GM19239 (cell line): ENCODE measurements at regions not wholly inside any gene's neighbourhood (a gene's known extent, or its start where the extent isn't known, plus 50 kb on each side); places are given as distances from the start of the nearest gene placed in this dataset.
"Not testable (repeated sequence)": the region's sequence is repeated elsewhere in the genome, so short reads cannot be mapped to it uniquely, and the experiment has no call there.

ENCODE experiments used
- DNase-seq: peaks from one replicate; pipeline ENCODE4 v3.0.0; 2011; ENCODE audit warnings: low spot score; ENCODE audit not compliant: insufficient read length
- FAIRE-seq: peaks from 2 replicates; lab custom pipeline; 2011; peaks lifted over from hg19 to GRCh38; lab: Jason Lieb, UNC

GRCh38 chr22:47310601-47311000, 548.2 kb downstream of the TBC1D22A start:
- no peak for FAIRE-seq
- DNase-seq: no peak

GRCh38 chr22:47309946-47310345, 547.5 kb downstream of the TBC1D22A start:
- DNase-seq (no peak), FAIRE-seq (no peak)

- no peak for FAIRE-seq
- no peak for DNase-seq
These were observed 547.0 kb downstream of the TBC1D22A start for GRCh38 chr22:47309476-47309875.

- FAIRE-seq: no peak
- DNase-seq: no peak
These were observed 546.4 kb downstream of the TBC1D22A start for GRCh38 chr22:47308886-47309285.

GRCh38 chr22:47307822-47308221, 545.4 kb downstream of the TBC1D22A start:
- FAIRE-seq: no peak
- no peak for DNase-seq

- no peak for DNase-seq
- no peak for FAIRE-seq
These were observed 544.9 kb downstream of the TBC1D22A start for GRCh38 chr22:47307326-47307725.

DNA sequence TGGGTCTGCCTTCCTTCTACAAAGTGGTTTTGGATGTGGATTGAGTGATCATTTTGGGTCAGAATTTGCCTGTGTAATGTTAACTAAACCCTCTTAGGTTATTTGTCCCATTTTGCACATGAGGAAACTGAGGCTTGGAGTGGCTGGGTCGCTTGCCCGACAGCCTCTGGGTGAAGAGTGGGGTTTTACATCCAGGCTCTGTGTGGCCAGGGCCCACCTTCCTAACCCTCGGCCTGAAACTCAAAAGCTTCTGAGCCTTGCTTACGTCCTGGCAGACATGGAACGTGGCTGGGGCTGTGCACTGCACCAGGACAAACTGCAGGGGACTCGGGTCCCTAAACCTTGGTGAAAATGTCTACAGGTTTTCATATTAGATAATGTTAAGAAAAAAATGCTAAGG, 542.4 kb downstream of the TBC1D22A start:
- FAIRE-seq: no peak

GRCh38 chr22:47304191-47304831, 541.9 kb downstream of the TBC1D22A start:
- FAIRE-seq (no peak), DNase-seq (no peak)

More for the DNA sequence above, 542.4 kb downstream of the TBC1D22A start:
- no peak for DNase-seq

- no peak for DNase-seq
- FAIRE-seq: no peak
These were observed 540.9 kb downstream of the TBC1D22A start for GRCh38 chr22:47303161-47303890.

- DNase-seq, FAIRE-seq: not testable (repeated sequence)
These were observed 540.1 kb downstream of the TBC1D22A start for GRCh38 chr22:47302587-47302986.

- FAIRE-seq: no peak
These were observed 539.5 kb downstream of the TBC1D22A start for GRCh38 chr22:47301820-47302475.

GRCh38 chr22:47300698-47301405, 538.4 kb downstream of the TBC1D22A start:
- no peak for DNase-seq
- no peak for FAIRE-seq

More at GRCh38 chr22:47301820-47302475, 539.5 kb downstream of the TBC1D22A start:
- no peak for DNase-seq

GRCh38 chr22:47299863-47300697, 537.6 kb downstream of the TBC1D22A start:
- no peak for DNase-seq
- no peak for FAIRE-seq

- FAIRE-seq (no peak), DNase-seq (no peak)
These were observed 536.9 kb downstream of the TBC1D22A start for GRCh38 chr22:47299211-47299862.

DNA sequence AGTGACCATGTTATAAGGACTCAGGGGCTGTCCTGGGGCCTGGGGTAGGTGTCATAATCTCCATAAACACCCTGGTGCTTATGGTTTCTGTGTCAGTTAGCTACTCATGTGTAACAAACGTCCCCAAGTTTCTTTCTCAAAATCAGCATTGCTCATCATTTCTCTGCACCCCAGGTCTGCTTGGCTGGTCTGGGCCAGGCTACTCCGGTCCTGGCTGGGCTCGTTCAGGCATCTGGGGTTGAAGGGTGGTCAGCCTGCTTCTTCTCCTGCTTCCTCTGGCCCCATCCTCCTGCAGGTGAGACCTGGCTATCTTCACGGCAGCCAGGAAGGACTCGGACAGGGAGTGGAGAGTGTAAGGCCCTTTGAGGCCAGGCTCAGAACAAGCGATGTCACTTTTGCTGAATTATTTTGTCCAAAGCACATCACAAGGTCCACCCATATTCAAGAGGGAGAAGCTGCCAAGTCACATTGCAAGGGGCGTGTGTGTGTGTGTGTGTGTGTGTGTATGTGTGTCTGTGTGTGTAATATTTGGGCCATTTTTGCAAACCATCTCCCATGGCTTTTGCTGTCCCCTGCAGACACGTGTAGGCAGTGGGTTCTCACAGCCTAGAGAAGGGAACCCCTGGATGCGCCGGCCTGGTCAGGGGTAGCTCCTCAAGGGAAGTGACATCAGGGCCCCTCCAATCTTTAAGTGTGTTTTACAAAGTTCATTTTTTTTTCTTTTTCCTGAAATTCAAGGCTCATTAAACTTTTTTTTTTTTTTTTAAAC, 535.8 kb downstream of the TBC1D22A start:
- no peak for FAIRE-seq
- no peak for DNase-seq

DNA sequence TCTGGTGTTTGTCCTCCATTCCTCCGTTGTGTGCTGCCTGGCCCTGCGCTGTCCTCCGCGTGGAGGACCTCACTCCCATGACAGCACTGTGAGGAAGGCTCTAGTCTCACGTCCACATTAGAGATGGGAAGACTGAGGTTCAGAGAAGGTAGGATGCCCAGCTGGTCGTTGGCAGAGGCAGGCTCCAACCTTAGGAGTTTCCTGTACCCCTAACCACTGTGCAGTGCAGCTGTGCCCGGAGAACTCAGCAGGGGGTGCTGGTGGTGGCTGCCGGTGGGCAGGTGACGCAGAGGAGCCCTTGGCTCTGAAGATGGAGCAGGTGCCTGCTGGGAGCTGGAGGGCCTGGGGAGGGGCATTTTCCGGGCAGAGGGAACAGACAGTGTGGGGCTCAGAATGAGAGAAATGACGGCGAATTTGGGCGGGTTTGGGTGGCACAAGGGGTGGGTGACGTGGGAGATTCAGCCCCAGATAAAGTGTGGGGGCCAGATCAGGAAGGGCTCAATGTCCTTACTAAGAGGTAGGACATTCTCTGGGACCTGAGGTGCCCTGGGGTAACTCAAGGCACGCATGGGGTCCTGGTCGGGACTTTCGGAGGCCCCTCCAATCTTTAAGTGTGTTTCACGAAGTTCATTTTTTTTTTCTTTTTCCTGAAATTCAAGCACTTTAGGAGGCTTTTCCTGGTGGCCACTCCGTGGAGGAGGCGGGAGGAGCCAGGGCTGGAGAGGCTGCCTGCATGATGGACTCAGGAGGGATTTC, 535.0 kb downstream of the TBC1D22A start:
- FAIRE-seq (no peak), DNase-seq (no peak)

- DNase-seq (no peak), FAIRE-seq (no peak)
These were observed 534.2 kb downstream of the TBC1D22A start for GRCh38 chr22:47296405-47297260.
